Esophagus mucosa (tissue), 1 donor: ENCODE measurements at regions not wholly inside any gene's neighbourhood (a gene's known extent, or its start where the extent isn't known, plus 50 kb on each side); places are given as distances from the start of the nearest gene placed in this dataset.
"Not testable (repeated sequence)": the region's sequence is repeated elsewhere in the genome, so short reads cannot be mapped to it uniquely, and the experiment has no call there.

Source experiments
- ATAC-seq: fragments of 200-7000 bp; cut with Tn5 transposase; one replicate; pipeline ENCODE4 v1.9.1; 2020
- donor health status: DM: yes; HTN: yes; CAD: no.

GRCh38 chr4:109378511-109378910, 55.1 kb upstream of the SEC24B start:
- ATAC-seq, result no peak

DNA sequence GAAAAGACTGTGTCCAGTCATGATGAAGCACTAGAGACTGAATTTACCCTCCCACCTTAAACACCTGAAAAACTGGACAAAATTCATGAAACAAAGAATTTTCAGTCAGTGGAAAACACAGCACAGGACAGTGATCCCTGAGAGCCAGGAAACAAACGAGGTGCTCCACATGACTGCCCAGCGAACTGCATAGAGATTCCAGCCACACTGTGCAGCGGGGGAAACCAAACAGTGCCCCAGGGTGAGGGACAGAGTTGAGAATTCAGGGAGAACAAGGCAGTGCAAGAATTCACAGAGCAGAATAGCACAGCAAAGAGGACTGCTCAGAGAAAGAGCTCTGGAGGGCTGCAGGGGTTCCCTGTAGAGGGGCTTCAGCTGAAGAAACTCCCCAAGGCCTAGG, 55.5 kb upstream of the SEC24B start:
- ATAC-seq, result no peak

DNA sequence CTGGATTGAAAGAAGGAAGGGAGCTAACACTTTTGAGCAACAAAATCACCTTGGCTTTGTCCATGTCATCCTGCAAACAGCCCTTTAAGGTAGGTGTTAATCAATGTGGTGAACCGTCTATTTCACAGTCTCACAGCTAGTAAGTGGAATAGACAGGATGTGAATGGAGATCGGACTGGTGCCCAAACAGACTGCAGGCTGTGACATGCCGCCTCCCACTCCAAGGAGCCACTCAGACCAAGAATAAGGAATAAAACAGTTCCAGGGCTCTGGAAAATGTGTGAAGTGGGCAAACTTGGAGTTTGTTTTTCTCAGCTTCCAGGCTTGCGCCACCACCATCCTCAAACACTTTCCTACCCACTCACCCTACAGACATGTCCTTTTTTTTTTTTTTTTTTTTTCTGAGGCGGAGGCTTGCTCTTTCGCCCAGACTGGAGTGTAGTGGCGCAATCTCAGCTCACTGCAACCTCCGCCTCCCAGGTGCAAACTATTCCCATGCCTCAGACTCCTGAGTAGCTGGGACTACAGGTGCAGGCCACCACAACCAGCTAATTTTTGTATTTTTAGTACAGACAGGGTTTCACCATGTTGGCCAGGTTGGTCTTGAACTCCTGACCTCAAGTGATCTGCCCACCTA, 57.7 kb upstream of the SEC24B start:
- ATAC-seq, result peak; percentile 48

- ATAC-seq, result no peak
These were observed 65.0 kb upstream of the SEC24B start for GRCh38 chr4:109368661-109369060.

GRCh38 chr4:109365939-109366338, 63.5 kb upstream of the COL25A1 start:
- peak; percentile 92 for ATAC-seq

- not testable (repeated sequence) for ATAC-seq
These were observed 62.8 kb upstream of the COL25A1 start for GRCh38 chr4:109365297-109365696.

- no peak for ATAC-seq
These were observed 56.7 kb upstream of the COL25A1 start for GRCh38 chr4:109359040-109359646.

DNA sequence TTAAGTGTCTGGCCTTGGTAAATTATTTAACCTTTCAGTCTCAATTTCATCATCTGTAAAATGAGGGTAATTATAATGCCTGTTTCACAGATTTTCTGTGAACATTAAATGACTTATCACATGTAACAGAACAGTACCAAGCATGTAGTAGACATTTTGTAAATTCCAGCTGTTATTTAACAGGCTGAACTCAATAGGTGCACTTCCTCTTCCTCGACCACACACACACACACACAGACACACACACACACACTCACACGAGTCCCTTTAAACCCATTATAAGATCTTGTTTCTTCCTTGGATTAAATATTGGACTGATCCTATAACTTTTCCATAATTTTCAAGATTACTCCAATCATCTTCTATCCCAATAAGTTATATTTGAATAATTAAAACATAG, 53.4 kb upstream of the COL25A1 start:
- ATAC-seq, result no peak

- ATAC-seq, result no peak
These were observed 50.5 kb upstream of the COL25A1 start for GRCh38 chr4:109352941-109353340.
